Activated CD4-positive, alpha-beta T cell treated with anti-CD3 and anti-CD28 coated beads, Interleukin-2, Interleukin-6, amounts not matched to agents 100 ng/mL and 50 ng/mL, durations not matched to agents 16 hours and 8 hours (primary cell): ENCODE measurements at regions not wholly inside any gene's neighbourhood (a gene's known extent, or its start where the extent isn't known, plus 50 kb on each side); places are given as distances from the start of the nearest gene placed in this dataset.

Experiments used
- DNase-seq: peaks from one replicate; pipeline ENCODE4 v3.0.0-alpha.2; 2020

- no peak for DNase-seq
These were observed 67.0 kb upstream of the CXCL13 start for GRCh38 chr4:77538574-77539157.
